SK-N-SH (cell line): ENCODE measurements at regions not wholly inside any gene's neighbourhood (a gene's known extent, or its start where the extent isn't known, plus 50 kb on each side); places are given as distances from the start of the nearest gene placed in this dataset.

ENCODE experiments used
- CTCF ChIA-PET: fragments of 300-600, 350-600 bp; formaldehyde crosslinking; extraction: SDS; loops from one replicate; lab custom pipeline; 2021; lab: Yijun Ruan, JAX
- POLR2A ChIA-PET: fragments of 350-600 bp; sonication (Branson Sonifier 250); formaldehyde crosslinking; extraction: SDS; loops from one replicate; lab custom pipeline; 2020; ENCODE audit warnings: antibody characterized with exemption, inconsistent platforms; lab: Yijun Ruan, JAX
- DNase-seq: peaks from one replicate; pipeline ENCODE4 v3.0.0; 2012
- H2AFZ ChIP-seq: fragments of 200-600 bp; sonication (generic); 2 replicates; pipeline ENCODE4 v1.8.1; 2016; ENCODE audit warnings: antibody characterized with exemption, mild to moderate bottlenecking, low read depth
- H3F3A ChIP-seq: fragments of 200-600 bp; sonication (generic); replicated peaks from 2 replicates; pipeline ENCODE3; 2016; ENCODE audit warnings: antibody characterized with exemption, mild to moderate bottlenecking; ENCODE audit not compliant: insufficient read depth
- H3K27ac ChIP-seq, 2 experiments: fragments of 200-500 bp in 1 of 2; fragments of 200-600 bp in 1 of 2; sonication (Bioruptor generic) in 1 of 2; sonication (generic), shearing (Covaris generic) in 1 of 2; 2 replicates each; pipeline versions ENCODE4 v1.5.1 to v1.6.1; 2014 to 2016; ENCODE audit warnings: low read depth in 2 of 2, inconsistent platforms in 1 of 2, low read length in 1 of 2, mild to moderate bottlenecking in 1 of 2, mixed read lengths in 1 of 2
- H3K27me3 ChIP-seq: fragments of 200-600 bp; sonication (generic), shearing (Covaris generic); 2 replicates; pipeline ENCODE4 v1.6.1; 2016; ENCODE audit warnings: mixed run types; ENCODE audit not compliant: insufficient read depth
- H3K36me3 ChIP-seq, 2 experiments: fragments of 200-500 bp in 1 of 2; fragments of 200-600 bp in 1 of 2; sonication (Bioruptor generic) in 1 of 2; sonication (generic) in 1 of 2; replicated peaks in 1 of 2; 2 replicates each; pipeline versions ENCODE3 to v1.5.1; 2014 to 2016; ENCODE audit warnings: low read length in 1 of 2, mild to moderate bottlenecking in 1 of 2; ENCODE audit not compliant: insufficient read depth in 2 of 2, control insufficient read depth in 1 of 2
- H3K4me1 ChIP-seq, 2 experiments: fragments of 200-500 bp in 1 of 2; fragments of 200-600 bp in 1 of 2; sonication (Bioruptor generic) in 1 of 2; sonication (generic), shearing (Covaris generic) in 1 of 2; 2 replicates each; pipeline versions ENCODE4 v1.5.1 to v1.6.1; 2014 to 2016; ENCODE audit warnings: low read depth in 1 of 2, low read length in 1 of 2, mixed run types in 1 of 2; ENCODE audit not compliant: insufficient read depth in 2 of 2, control insufficient read depth in 1 of 2
- H3K4me2 ChIP-seq: fragments of 200-600 bp; sonication (generic), shearing (Covaris generic); 2 replicates; pipeline ENCODE4 v1.6.1; 2017; ENCODE audit warnings: mixed run types
- H3K4me3 ChIP-seq, 2 experiments: fragments of 200-500 bp in 1 of 2; fragments of 200-600 bp in 1 of 2; sonication (Bioruptor generic) in 1 of 2; sonication (generic), shearing (Covaris generic) in 1 of 2; 2 replicates each; pipeline versions ENCODE4 v1.5.1 to v1.8.1; 2014 to 2016; ENCODE audit warnings: low read depth in 2 of 2, inconsistent platforms in 1 of 2, low read length in 1 of 2, mild to moderate bottlenecking in 1 of 2, mixed read lengths in 1 of 2, moderate library complexity in 1 of 2
- H3K79me2 ChIP-seq: fragments of 200-600 bp; sonication (generic); 2 replicates; pipeline ENCODE4 v1.8.1; 2017; ENCODE audit warnings: mild to moderate bottlenecking; ENCODE audit not compliant: insufficient read depth
- H3K9ac ChIP-seq: fragments of 200-600 bp; sonication (generic); 2 replicates; pipeline ENCODE4 v1.6.1; 2017; ENCODE audit warnings: mixed run types
- H3K9me2 ChIP-seq: fragments of 200-600 bp; sonication (generic); 2 replicates; pipeline ENCODE4 v1.6.1; 2017; ENCODE audit warnings: mixed run types
- H3K9me3 ChIP-seq: fragments of 200-600 bp; sonication (generic); 2 replicates; pipeline ENCODE4 v1.6.1; 2017; ENCODE audit warnings: mixed run types, mild to moderate bottlenecking, moderate library complexity
- H4K20me1 ChIP-seq: fragments of 200-600 bp; sonication (generic); 2 replicates; pipeline ENCODE4 v1.6.1; 2017; ENCODE audit warnings: mild to moderate bottlenecking, mixed run types; ENCODE audit not compliant: insufficient read depth
- CHD2 ChIP-seq: fragments of 150-350 bp; IDR thresholded peaks from 2 replicates; pipeline ENCODE4 v1.6.1; 2018; ENCODE audit warnings: low read length; ENCODE audit not compliant: partially characterized antibody
- ELF1 ChIP-seq: IDR thresholded peaks from 2 replicates; pipeline ENCODE4 v1.4.0; 2012
- FOSL2 ChIP-seq: IDR thresholded peaks from 2 replicates; pipeline ENCODE4 v1.4.0; 2012; ENCODE audit warnings: low read depth, mild to moderate bottlenecking, moderate library complexity, borderline replicate concordance
- FOXM1 ChIP-seq: IDR thresholded peaks from 2 replicates; pipeline ENCODE4 v1.4.0; 2012; ENCODE audit warnings: low read depth, mild to moderate bottlenecking
- GATA2 ChIP-seq: sonication (generic); formaldehyde crosslinking; IDR thresholded peaks from 2 replicates; pipeline ENCODE4 v1.5.0; 2020; ENCODE audit warnings: mild to moderate bottlenecking, missing genetic modification reagents
- IRF3 ChIP-seq: fragments of 150-350 bp; IDR thresholded peaks from 2 replicates; pipeline ENCODE4 v1.6.1; 2016; ENCODE audit warnings: mild to moderate bottlenecking, low read depth, low read length
- JUND ChIP-seq: IDR thresholded peaks from 2 replicates; pipeline ENCODE4 v1.4.0; 2012
- MEF2A ChIP-seq: IDR thresholded peaks from 2 replicates; pipeline ENCODE4 v1.4.0; 2012; ENCODE audit warnings: low read depth, borderline replicate concordance
- MXI1 ChIP-seq: IDR thresholded peaks from 2 replicates; pipeline ENCODE4 v1.6.1; 2012; ENCODE audit warnings: mild to moderate bottlenecking, low read depth, low read length, improper control_type of control experiment
- NFIC ChIP-seq: IDR thresholded peaks from 2 replicates; pipeline ENCODE4 v1.4.0; 2012; ENCODE audit warnings: borderline replicate concordance
- POLR2AphosphoS5 ChIP-seq: IDR thresholded peaks from 2 replicates; pipeline ENCODE4 v1.6.1; 2012; ENCODE audit warnings: low read depth, low read length
- RCOR1 ChIP-seq: fragments of 150-350 bp; IDR thresholded peaks from 2 replicates; pipeline ENCODE4 v1.6.1; 2017; ENCODE audit warnings: antibody characterized with exemption, low read length
- RFX5 ChIP-seq: IDR thresholded peaks from 2 replicates; pipeline ENCODE4 v1.6.1; 2012; ENCODE audit warnings: mild to moderate bottlenecking, improper control_type of control experiment, low read length
- SIN3A ChIP-seq: IDR thresholded peaks from 2 replicates; pipeline ENCODE4 v1.6.1; 2012; ENCODE audit warnings: low read depth, mild to moderate bottlenecking, low read length, moderate library complexity, borderline replicate concordance
- TAF1 ChIP-seq: IDR thresholded peaks from 2 replicates; pipeline ENCODE4 v1.6.1; 2012; ENCODE audit warnings: low read depth, mild to moderate bottlenecking, low read length, moderate library complexity, borderline replicate concordance
- TCF12 ChIP-seq: IDR thresholded peaks from 2 replicates; pipeline ENCODE4 v1.4.0; 2012
- TEAD4 ChIP-seq: IDR thresholded peaks from 2 replicates; pipeline ENCODE4 v1.4.0; 2012; ENCODE audit warnings: mild to moderate bottlenecking, borderline replicate concordance; ENCODE audit not compliant: insufficient read depth
- USF2 ChIP-seq: fragments of 150-350 bp; IDR thresholded peaks from 2 replicates; pipeline ENCODE4 v1.6.1; 2017; ENCODE audit warnings: antibody characterized with exemption, low read length, low read depth, borderline replicate concordance
- YY1 ChIP-seq: IDR thresholded peaks from 2 replicates; pipeline ENCODE4 v1.4.0; 2012; ENCODE audit warnings: low read depth, mild to moderate bottlenecking
- WGBS: methylation state at CpG from one replicate; pipeline ENCODE4 v1.1.6; 2017; ENCODE audit warnings: low lambda C conversion rate; 5-methylcytosine and 5-hydroxymethylcytosine counted together
- TF ChIP-seq, protein P1 (sequence below): IDR thresholded peaks from 2 replicates; pipeline ENCODE4; 2012
- TF ChIP-seq, protein P2 (sequence below): IDR thresholded peaks from 2 replicates; pipeline ENCODE4 v1.4.0; 2012; ENCODE audit warnings: low read depth
- TF ChIP-seq, protein P3 (sequence below): IDR thresholded peaks from 2 replicates; pipeline ENCODE4 v1.6.1; 2012; ENCODE audit warnings: mild to moderate bottlenecking, low read depth, low read length, moderate library complexity

GRCh38 chr14:86539361-86540070 is 1009.6 kb downstream of the FLRT2 start:
- 7% methylated on average over 2 of the region's 2 CpGs for WGBS
- Histone ChIP-seq H3K4me2 (no peak overlapping the region), H3K9ac (no peak overlapping the region), H4K20me1 (no peaks in the 10 kb centered on the region), H3F3A (no peaks in the 10 kb centered on the region), H3K27ac (no peak overlapping the region), H3K9me2 (no peaks in the 10 kb centered on the region), H2AFZ (no peak overlapping the region), H3K9me3 (no peaks in the 10 kb centered on the region), H3K4me1 (no peaks in the 10 kb centered on the region), H3K36me3 (no peaks in the 10 kb centered on the region), H3K27me3 (no peaks in the 10 kb centered on the region), H3K4me3 (no peak overlapping the region), H3K79me2 (no peaks in the 10 kb centered on the region)
- TF ChIP-seq, protein P1, sequence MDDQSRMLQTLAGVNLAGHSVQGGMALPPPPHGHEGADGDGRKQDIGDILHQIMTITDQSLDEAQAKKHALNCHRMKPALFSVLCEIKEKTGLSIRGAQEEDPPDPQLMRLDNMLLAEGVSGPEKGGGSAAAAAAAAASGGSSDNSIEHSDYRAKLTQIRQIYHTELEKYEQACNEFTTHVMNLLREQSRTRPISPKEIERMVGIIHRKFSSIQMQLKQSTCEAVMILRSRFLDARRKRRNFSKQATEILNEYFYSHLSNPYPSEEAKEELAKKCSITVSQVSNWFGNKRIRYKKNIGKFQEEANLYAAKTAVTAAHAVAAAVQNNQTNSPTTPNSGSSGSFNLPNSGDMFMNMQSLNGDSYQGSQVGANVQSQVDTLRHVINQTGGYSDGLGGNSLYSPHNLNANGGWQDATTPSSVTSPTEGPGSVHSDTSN: no peak
- TF ChIP-seq SIN3A (no peak), POLR2AphosphoS5 (no peak), ELF1 (no peak), TCF12 (no peak), TAF1 (no peak), NFIC (no peak), CHD2 (no peak), RCOR1 (no peak), FOSL2 (no peak), IRF3 (no peak), YY1 (no peak), MXI1 (no peak), FOXM1 (no peak), RFX5 (no peak)
- TF ChIP-seq, protein P2, sequence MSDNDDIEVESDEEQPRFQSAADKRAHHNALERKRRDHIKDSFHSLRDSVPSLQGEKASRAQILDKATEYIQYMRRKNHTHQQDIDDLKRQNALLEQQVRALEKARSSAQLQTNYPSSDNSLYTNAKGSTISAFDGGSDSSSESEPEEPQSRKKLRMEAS: no peak
- DNase-seq: no peak
- ChIA-PET POLR2A (no interaction called here), CTCF (no interaction called here)

DNA sequence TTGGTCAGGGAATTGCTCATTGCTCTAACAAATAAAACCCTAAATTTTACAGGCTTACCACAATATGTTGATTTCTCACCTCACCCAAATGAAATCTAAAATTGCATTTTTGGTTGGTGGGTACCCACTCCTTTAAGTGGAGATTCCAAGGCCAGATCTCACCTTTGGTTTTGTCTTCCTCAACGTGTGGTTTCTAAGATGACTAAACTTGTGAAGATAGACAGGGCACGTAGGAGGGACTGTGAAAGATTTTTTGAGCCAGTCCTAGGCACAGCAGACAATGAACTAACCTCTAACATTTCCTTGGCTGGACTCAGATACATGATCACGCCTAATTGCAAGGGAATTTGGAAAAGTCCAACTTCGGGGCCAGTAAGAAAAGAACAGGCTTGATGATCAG is 1003.9 kb downstream of the FLRT2 start:
- POLR2A ChIA-PET: no interaction called here
- H3K36me3 ChIP-seq: no peaks in the 10 kb centered on the region
- WGBS: 0% methylated on average over 4 of the region's 4 CpGs
- no peak overlapping the region for H3K4me3 ChIP-seq
- H3K27me3 ChIP-seq: no peaks in the 10 kb centered on the region
- H3K9ac ChIP-seq: no peak overlapping the region
- H3K27ac ChIP-seq: no peak overlapping the region
- H3K79me2 ChIP-seq: no peaks in the 10 kb centered on the region
- no peaks in the 10 kb centered on the region for H4K20me1 ChIP-seq
- H3F3A ChIP-seq: no peaks in the 10 kb centered on the region
- no peak for DNase-seq
- CTCF ChIA-PET: no interaction called here
- H3K4me2 ChIP-seq: no peak overlapping the region
- H3K9me3 ChIP-seq: no peaks in the 10 kb centered on the region
- H3K9me2 ChIP-seq: no peaks in the 10 kb centered on the region
- no peaks in the 10 kb centered on the region for H3K4me1 ChIP-seq
- H2AFZ ChIP-seq: no peak overlapping the region
- no peak for TF ChIP-seq USF2
- TF ChIP-seq MXI1: no peak
- no peak for TF ChIP-seq IRF3
- TF ChIP-seq, protein P3, sequence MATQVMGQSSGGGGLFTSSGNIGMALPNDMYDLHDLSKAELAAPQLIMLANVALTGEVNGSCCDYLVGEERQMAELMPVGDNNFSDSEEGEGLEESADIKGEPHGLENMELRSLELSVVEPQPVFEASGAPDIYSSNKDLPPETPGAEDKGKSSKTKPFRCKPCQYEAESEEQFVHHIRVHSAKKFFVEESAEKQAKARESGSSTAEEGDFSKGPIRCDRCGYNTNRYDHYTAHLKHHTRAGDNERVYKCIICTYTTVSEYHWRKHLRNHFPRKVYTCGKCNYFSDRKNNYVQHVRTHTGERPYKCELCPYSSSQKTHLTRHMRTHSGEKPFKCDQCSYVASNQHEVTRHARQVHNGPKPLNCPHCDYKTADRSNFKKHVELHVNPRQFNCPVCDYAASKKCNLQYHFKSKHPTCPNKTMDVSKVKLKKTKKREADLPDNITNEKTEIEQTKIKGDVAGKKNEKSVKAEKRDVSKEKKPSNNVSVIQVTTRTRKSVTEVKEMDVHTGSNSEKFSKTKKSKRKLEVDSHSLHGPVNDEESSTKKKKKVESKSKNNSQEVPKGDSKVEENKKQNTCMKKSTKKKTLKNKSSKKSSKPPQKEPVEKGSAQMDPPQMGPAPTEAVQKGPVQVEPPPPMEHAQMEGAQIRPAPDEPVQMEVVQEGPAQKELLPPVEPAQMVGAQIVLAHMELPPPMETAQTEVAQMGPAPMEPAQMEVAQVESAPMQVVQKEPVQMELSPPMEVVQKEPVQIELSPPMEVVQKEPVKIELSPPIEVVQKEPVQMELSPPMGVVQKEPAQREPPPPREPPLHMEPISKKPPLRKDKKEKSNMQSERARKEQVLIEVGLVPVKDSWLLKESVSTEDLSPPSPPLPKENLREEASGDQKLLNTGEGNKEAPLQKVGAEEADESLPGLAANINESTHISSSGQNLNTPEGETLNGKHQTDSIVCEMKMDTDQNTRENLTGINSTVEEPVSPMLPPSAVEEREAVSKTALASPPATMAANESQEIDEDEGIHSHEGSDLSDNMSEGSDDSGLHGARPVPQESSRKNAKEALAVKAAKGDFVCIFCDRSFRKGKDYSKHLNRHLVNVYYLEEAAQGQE: no peak
- no peak for TF ChIP-seq JUND
- no peak for TF ChIP-seq TEAD4
- TF ChIP-seq RCOR1: no peak
- TF ChIP-seq GATA2 (CRISPR knock-in tag): no peak
- TF ChIP-seq MEF2A: no peak
